Hepatocyte (in vitro differentiated cells): ENCODE measurements at regions not wholly inside any gene's neighbourhood (a gene's known extent, or its start where the extent isn't known, plus 50 kb on each side); places are given as distances from the start of the nearest gene placed in this dataset.

Source experiments
- DNase-seq: peaks from one replicate; pipeline ENCODE4 v3.0.0-alpha.2; 2016; ENCODE audit warnings: low spot score
- H2AFZ ChIP-seq: fragments of 200-600 bp; sonication (generic); 2 replicates; pipeline ENCODE4 v1.6.0; 2016; ENCODE audit warnings: antibody characterized with exemption, mild to moderate bottlenecking
- H3K27ac ChIP-seq: fragments of 200-600 bp; sonication (generic); 2 replicates; pipeline ENCODE4 v1.5.1; 2016; ENCODE audit warnings: mild to moderate bottlenecking
- H3K27me3 ChIP-seq: fragments of 200-600 bp; sonication (generic); 2 replicates; pipeline ENCODE4 v1.6.1; 2016
- H3K36me3 ChIP-seq: fragments of 200-600 bp; sonication (generic); replicated peaks from 2 replicates; pipeline ENCODE4 v1.5.1; 2016; ENCODE audit warnings: low read depth; ENCODE audit not compliant: insufficient read depth
- H3K4me1 ChIP-seq: fragments of 200-600 bp; sonication (generic); 2 replicates; pipeline ENCODE4 v1.5.1; 2016; ENCODE audit warnings: mild to moderate bottlenecking, moderate library complexity; ENCODE audit not compliant: insufficient read depth
- H3K4me2 ChIP-seq: fragments of 200-600 bp; sonication (generic); 2 replicates; pipeline ENCODE4 v1.6.0; 2016
- H3K4me3 ChIP-seq: fragments of 200-600 bp; sonication (generic); 2 replicates; pipeline ENCODE4 v1.5.1; 2016; ENCODE audit warnings: mild to moderate bottlenecking
- H3K79me2 ChIP-seq: fragments of 200-600 bp; sonication (generic); 2 replicates; pipeline ENCODE4 v1.6.0; 2017; ENCODE audit warnings: mild to moderate bottlenecking
- H3K9me2 ChIP-seq: fragments of 200-600 bp; sonication (generic); replicated peaks from 2 replicates; pipeline ENCODE4 v1.6.0; 2017; ENCODE audit warnings: mild to moderate bottlenecking; ENCODE audit not compliant: insufficient read depth
- H3K9me3 ChIP-seq: fragments of 200-600 bp; sonication (generic); 2 replicates; pipeline ENCODE4 v1.5.1; 2016; ENCODE audit warnings: low read depth, mild to moderate bottlenecking
- H4K20me1 ChIP-seq: fragments of 200-600 bp; sonication (generic); 2 replicates; pipeline ENCODE4 v1.6.0; 2016; ENCODE audit warnings: mild to moderate bottlenecking; ENCODE audit not compliant: insufficient read depth, poor library complexity, severe bottlenecking
- EZH2 ChIP-seq: fragments of 200-600 bp; sonication (generic); IDR thresholded peaks from 2 replicates; pipeline ENCODE4 v1.6.1; 2016; ENCODE audit warnings: antibody characterized with exemption, mild to moderate bottlenecking, borderline replicate concordance
- EZH2phosphoT487 ChIP-seq: fragments of 200-600 bp; sonication (generic); IDR thresholded peaks from one replicate; pipeline ENCODE4 v1.6.1; 2018; ENCODE audit warnings: antibody characterized with exemption, mild to moderate bottlenecking, low read depth, moderate library complexity; ENCODE audit not compliant: unreplicated experiment, severe bottlenecking
- WGBS: methylation state at CpG from one replicate; pipeline ENCODE4 v1.1.6; 2016; ENCODE audit warnings: low lambda C conversion rate; ENCODE audit errors: missing lambda C conversion rate; 5-methylcytosine and 5-hydroxymethylcytosine counted together
- TF ChIP-seq, protein P1 (sequence below): fragments of 200-600 bp; sonication (generic); IDR thresholded peaks from 2 replicates; pipeline ENCODE4 v1.5.1; 2016; ENCODE audit warnings: antibody characterized with exemption, mild to moderate bottlenecking; ENCODE audit not compliant: poor library complexity

DNA sequence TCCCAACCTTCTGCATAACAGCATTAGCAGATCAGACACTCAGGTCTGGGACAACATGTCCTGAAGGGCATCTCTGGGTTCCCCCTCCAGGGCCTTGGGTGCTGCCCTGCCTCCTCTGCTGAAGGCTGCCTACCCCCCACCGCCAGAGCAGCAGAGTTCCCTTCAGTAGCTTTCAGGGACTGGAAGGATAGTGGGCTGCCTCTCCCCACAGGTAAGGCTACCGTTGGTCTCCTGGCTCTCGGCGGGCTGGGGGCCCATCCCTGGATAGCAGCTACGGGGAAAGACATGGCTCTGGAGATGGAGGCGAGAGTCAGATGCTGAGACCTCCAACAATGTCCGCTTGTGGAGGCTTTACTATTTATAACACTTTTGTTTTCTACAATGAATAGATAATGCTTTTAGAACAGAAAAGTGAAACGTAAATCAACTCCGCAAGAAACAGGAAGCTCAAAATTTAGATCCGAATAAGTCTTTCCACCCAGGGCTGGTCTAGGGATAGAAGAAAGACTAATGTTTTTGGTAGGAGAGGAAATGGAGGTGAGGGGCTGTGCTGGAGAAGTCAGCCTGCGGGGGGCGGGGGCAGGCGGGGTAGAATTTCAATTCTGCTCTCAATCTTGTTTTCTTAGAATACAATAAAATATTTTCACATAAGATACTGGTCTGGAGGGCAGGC, 58.4 kb downstream of the ARL4C start:
- no peaks in the 10 kb centered on the region for H3K36me3 ChIP-seq
- H3K27me3 ChIP-seq: no peaks in the 10 kb centered on the region
- WGBS: 80% methylated on average over 12 of the region's 13 CpGs
- TF ChIP-seq EZH2 (no peak), EZH2phosphoT487 (no peak)
- TF ChIP-seq, protein P1, sequence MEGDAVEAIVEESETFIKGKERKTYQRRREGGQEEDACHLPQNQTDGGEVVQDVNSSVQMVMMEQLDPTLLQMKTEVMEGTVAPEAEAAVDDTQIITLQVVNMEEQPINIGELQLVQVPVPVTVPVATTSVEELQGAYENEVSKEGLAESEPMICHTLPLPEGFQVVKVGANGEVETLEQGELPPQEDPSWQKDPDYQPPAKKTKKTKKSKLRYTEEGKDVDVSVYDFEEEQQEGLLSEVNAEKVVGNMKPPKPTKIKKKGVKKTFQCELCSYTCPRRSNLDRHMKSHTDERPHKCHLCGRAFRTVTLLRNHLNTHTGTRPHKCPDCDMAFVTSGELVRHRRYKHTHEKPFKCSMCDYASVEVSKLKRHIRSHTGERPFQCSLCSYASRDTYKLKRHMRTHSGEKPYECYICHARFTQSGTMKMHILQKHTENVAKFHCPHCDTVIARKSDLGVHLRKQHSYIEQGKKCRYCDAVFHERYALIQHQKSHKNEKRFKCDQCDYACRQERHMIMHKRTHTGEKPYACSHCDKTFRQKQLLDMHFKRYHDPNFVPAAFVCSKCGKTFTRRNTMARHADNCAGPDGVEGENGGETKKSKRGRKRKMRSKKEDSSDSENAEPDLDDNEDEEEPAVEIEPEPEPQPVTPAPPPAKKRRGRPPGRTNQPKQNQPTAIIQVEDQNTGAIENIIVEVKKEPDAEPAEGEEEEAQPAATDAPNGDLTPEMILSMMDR: no peak
- H3K9me2 ChIP-seq: no peaks in the 10 kb centered on the region
- no peak overlapping the region for H3K4me2 ChIP-seq
- no peaks in the 10 kb centered on the region for H4K20me1 ChIP-seq
- H3K27ac ChIP-seq: no peak overlapping the region
- no peaks in the 10 kb centered on the region for H3K9me3 ChIP-seq
- H2AFZ ChIP-seq: no peak overlapping the region
- H3K79me2 ChIP-seq: no peaks in the 10 kb centered on the region
- no peaks in the 10 kb centered on the region for H3K4me1 ChIP-seq
- no peak overlapping the region for H3K4me3 ChIP-seq
- DNase-seq: no peak

DNA sequence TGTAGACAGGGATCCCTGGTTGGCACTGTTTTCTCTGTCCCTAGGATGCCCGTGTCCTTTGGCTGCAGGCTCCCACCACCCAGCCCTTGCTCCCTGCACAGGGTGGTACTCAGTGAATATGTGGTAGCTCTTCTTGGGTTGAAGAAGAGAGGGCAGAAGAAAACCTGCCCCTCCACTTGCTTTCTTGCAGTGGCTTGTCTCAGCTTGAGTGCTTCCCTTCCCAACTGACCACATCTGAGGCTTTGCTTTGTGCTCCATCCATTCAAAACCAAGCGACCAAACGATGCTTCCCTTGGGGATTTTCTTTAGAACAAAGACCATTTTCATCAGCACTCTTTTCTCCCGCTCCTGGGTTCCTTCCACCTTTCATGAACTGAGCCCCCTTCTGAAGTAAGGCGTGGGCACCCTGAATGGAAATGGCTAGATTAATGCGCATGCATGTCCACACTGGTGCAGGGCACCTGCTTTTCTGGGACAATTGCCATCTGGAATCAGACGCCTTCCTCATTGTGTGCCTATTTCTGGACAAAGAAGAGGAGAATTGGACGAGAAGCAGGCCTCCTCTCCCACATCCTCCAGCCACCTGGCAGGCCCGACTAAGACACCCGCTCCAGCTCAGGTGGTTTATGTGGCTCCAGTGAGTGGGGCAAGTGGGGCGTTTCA, 59.1 kb downstream of the ARL4C start:
- Histone ChIP-seq H3K79me2 (no peaks in the 10 kb centered on the region), H3K27me3 (no peaks in the 10 kb centered on the region), H3K9me2 (no peaks in the 10 kb centered on the region), H3K4me1 (no peaks in the 10 kb centered on the region), H3K4me3 (no peak overlapping the region), H2AFZ (no peak overlapping the region), H3K36me3 (no peaks in the 10 kb centered on the region), H3K9me3 (no peaks in the 10 kb centered on the region), H3K4me2 (no peak overlapping the region), H4K20me1 (no peaks in the 10 kb centered on the region), H3K27ac (no peak overlapping the region)
- DNase-seq: no peak
- WGBS: 92% methylated on average over 11 of the region's 11 CpGs
- TF ChIP-seq EZH2: no peak
- TF ChIP-seq, protein P1: no peak
- TF ChIP-seq EZH2phosphoT487: no peak

DNA sequence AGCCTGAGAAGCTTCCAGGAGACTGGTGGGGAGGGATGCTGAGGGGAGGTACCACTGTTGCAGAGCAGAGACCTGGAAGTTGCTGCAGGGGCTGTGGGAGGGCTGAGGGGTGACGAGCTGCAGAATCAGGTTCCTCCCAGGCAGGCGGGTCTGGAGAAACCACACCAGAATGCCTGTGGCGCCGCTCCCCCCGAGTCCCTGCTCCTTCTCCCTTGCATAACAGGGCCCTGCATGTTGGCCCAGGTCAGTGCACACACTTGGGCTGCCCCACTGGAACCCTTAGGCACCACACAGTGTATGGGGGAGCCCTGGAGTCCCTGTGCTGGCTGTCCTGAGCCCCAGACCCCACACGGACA, 60.4 kb downstream of the ARL4C start:
- WGBS: 89% methylated on average over 5 of the region's 6 CpGs
- Histone ChIP-seq H4K20me1 (no peaks in the 10 kb centered on the region), H3K36me3 (no peaks in the 10 kb centered on the region), H3K4me1 (no peaks in the 10 kb centered on the region), H3K4me3 (no peak overlapping the region), H3K79me2 (no peaks in the 10 kb centered on the region), H2AFZ (no peak overlapping the region), H3K9me2 (no peaks in the 10 kb centered on the region), H3K27ac (no peak overlapping the region), H3K4me2 (no peak overlapping the region), H3K27me3 (no peaks in the 10 kb centered on the region), H3K9me3 (no peaks in the 10 kb centered on the region)
- TF ChIP-seq, protein P1: no peak
- TF ChIP-seq EZH2phosphoT487: no peak
- no peak for TF ChIP-seq EZH2
- DNase-seq: no peak
